Panc1 (cell line): ENCODE measurements at regions not wholly inside any gene's neighbourhood (a gene's known extent, or its start where the extent isn't known, plus 50 kb on each side); places are given as distances from the start of the nearest gene placed in this dataset.
"Not testable (repeated sequence)": the region's sequence is repeated elsewhere in the genome, so short reads cannot be mapped to it uniquely, and the experiment has no call there.

Experiments
- CTCF ChIP-seq: fragments of 450-650 bp; IDR thresholded peaks from 2 replicates; pipeline ENCODE4 v1.5.1; 2017; ENCODE audit warnings: mild to moderate bottlenecking
- POLR2AphosphoS5 ChIP-seq: IDR thresholded peaks from 2 replicates; pipeline ENCODE4 v1.6.1; 2012; ENCODE audit warnings: mild to moderate bottlenecking, low read depth, low read length, moderate library complexity
- REST ChIP-seq, 2 experiments: IDR thresholded peaks; 2 replicates each; pipeline ENCODE4 v1.6.1; 2011 to 2012; ENCODE audit warnings: low read depth in 2 of 2, control low read depth in 1 of 2, low read length in 1 of 2, mild to moderate bottlenecking in 1 of 2, moderate library complexity in 1 of 2; ENCODE audit not compliant: insufficient read depth in 1 of 2
- TCF7L2 ChIP-seq: IDR thresholded peaks from 2 replicates; pipeline ENCODE4 v1.6.1; 2011; ENCODE audit warnings: mild to moderate bottlenecking, low read depth, low read length, inconsistent platforms

DNA sequence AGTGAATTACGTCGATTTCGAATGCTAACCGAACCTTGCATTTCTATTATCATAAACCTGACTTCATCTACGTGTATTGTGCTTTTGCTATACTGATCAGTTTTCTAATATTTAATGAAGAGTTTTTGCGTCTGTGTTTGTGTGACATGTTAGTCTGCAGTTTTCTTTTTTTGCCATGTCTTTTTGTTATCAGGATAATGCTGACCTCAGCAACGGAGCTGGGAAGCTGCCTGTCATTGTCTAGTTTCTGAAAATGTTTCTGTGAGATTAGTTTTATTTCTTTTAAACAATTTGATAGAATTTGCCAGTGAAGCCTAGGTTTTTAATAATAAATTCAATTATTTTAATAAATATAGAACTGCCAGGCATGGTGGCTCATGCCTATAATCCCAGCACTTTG lies 139.3 kb downstream of the LAT start:
- not testable (repeated sequence) for TF ChIP-seq CTCF; POLR2AphosphoS5; TCF7L2; REST (IDR thresholded peaks at IDR 0.05; ENCODE audit: insufficient read depth in 1 of 2, low read depth in 2 of 2, low read length in 1 of 2)
